Urinary bladder (tissue), 3 donors: ENCODE measurements at regions not wholly inside any gene's neighbourhood (a gene's known extent, or its start where the extent isn't known, plus 50 kb on each side); places are given as distances from the start of the nearest gene placed in this dataset.

Experiments used
- DNase-seq: peaks from one replicate; pipeline ENCODE4 v3.0.0-alpha.2; 2015; ENCODE audit errors: extremely low spot score
- H3K27ac ChIP-seq: one replicate; pipeline ENCODE4 v1.5.1; 2013; ENCODE audit warnings: low read depth, mild to moderate bottlenecking, moderate library complexity
- H3K36me3 ChIP-seq: one replicate; pipeline ENCODE4 v1.6.1; 2013; ENCODE audit warnings: mild to moderate bottlenecking, moderate library complexity; ENCODE audit not compliant: insufficient read depth
- H3K4me1 ChIP-seq: one replicate; pipeline ENCODE4 v1.6.1; 2013; ENCODE audit warnings: mild to moderate bottlenecking, moderate library complexity; ENCODE audit not compliant: insufficient read depth
- H3K4me3 ChIP-seq: one replicate; pipeline ENCODE4 v1.5.1; 2013; ENCODE audit warnings: low read depth, low read length
- WGBS: extraction: QIAGEN DNeasy Blood & Tissue Kit; methylation state at CpG from one replicate; pipeline ENCODE4 v1.1.7; 2013; 5-methylcytosine and 5-hydroxymethylcytosine counted together
- donor health status: healthy with polysubstance abuse.
- donor health status: healthy.

DNA sequence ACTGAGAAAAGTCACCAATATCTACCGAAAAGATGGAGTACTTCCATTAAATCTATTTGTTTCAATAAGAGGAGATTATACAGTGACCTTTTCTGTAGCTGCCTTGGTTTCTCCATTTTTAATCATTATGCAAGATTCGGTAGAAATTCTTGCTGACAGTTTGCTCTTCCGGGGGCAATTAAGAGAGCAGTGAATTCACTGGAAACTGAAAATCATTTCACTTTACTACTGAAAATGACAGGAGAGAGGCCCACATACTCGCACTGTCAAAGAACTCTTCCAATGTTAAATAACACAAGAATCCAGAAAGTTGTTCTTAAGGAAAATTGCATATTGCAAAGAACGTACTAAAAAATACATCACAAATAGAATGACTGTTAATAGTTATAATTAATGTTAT lies 699.3 kb downstream of the CBLN2 start:
- DNase-seq: no peak
- Histone ChIP-seq H3K4me3 (no peak overlapping the region), H3K36me3 (no peaks in the 10 kb centered on the region), H3K4me1 (no peaks in the 10 kb centered on the region), H3K27ac (no peak overlapping the region)
- 79% methylated on average over 5 of the region's 5 CpGs for WGBS

DNA sequence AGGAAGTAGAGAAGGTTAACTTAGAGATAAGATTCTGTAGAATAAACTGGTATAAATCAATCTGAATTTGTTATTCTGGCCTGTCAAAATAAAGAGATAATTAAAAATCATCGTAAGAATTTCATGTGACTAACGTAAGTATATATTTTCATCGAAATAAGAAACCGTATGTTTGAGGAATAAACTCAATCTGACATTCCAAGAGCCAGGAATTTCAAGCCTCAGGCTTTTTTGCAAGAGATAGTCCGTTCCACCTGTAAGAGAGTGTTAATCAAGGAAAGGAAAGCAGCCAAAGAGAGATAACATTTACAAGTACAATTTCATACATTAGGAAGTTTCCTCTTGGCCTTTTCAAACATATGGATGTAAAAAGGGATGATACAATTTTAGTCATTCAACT lies 701.5 kb downstream of the CBLN2 start:
- H3K4me3 ChIP-seq: no peak overlapping the region
- WGBS: 63% methylated on average over 5 of the region's 5 CpGs
- no peak overlapping the region for H3K27ac ChIP-seq
- no peaks in the 10 kb centered on the region for H3K36me3 ChIP-seq
- no peak for DNase-seq
- H3K4me1 ChIP-seq: no peaks in the 10 kb centered on the region

DNA sequence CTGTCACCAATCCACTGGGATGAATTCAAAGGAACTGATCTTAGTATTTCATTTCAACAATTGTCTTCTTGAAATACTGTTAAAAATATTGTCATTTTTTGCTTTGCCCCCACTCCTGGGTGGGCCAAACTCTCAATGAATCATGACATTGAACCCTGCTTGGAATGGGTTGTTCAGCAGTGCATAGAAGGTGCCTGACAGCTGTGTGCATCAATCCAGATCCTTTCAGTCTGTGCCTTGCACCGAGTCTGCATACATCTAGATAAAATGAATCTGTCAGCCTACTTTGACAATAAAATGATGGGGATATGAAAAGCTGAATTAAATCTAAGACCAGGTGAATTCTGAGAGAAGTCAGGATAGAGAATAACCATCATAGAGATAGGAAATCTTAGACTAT lies 706.6 kb downstream of the CBLN2 start:
- H3K4me1 ChIP-seq: no peaks in the 10 kb centered on the region
- 75% methylated on average over 1 of the region's 1 CpG for WGBS

DNA sequence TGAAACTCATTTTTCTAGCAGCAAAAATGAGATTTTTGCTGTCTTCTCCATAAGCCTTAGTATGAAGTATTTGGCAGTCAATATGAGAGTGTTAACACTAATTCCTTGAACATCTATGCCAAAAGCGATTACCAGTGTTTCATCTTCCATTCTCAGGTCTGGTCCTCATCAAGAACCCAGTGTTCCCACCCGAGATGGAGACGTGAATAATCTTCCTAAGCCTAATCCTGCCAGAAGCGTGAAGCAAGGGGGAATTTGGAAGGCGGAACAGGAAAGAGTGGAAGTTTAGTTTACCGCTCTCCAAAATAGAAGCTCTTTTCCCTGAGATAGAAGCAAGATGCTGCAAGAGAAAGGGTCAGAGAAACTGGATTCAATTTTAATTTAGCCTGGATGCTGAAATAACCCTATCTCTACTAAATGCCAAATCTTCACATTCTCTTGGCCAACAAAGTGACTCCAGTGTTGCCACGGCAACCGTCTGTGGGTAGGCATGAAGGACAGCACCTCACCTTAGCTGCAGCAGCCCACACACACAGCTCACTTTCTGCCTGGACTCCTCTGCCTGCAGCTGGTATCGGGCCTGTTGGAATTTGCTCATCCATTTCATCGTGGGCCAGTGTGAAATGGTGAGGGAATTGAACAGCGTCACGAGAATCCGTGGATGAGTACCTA lies 711.1 kb downstream of the CBLN2 start:
- H3K4me1 ChIP-seq: no peaks in the 10 kb centered on the region
- DNase-seq: no peak
- H3K36me3 ChIP-seq: no peaks in the 10 kb centered on the region
- H3K4me3 ChIP-seq: no peak overlapping the region
- 68% methylated on average over 13 of the region's 13 CpGs for WGBS
- no peak overlapping the region for H3K27ac ChIP-seq

More for the DNA sequence above, 706.6 kb downstream of the CBLN2 start:
- no peak for DNase-seq
- no peak overlapping the region for H3K27ac ChIP-seq
- H3K36me3 ChIP-seq: no peaks in the 10 kb centered on the region
- no peak overlapping the region for H3K4me3 ChIP-seq

DNA sequence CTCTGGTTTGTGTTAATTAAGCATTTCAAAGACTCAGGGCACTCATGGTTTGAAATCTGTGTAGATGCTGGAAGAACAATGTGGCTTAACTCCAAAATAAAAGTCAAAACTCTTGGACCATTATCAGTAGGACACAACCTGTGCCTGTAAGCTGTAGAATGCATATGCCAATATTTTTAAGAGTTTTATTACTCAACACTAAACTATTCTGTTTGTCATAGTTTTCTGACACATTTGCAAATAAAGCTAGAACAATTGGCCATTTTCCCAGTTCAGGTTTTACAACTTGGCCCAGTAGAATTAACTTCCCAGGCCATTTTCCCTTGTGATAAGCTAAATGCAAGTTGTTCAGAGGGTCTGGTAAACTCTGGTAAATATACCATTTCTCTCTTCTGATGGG lies 713.1 kb downstream of the CBLN2 start:
- no peak for DNase-seq
- H3K36me3 ChIP-seq: no peaks in the 10 kb centered on the region
- no peak overlapping the region for H3K27ac ChIP-seq
- no peaks in the 10 kb centered on the region for H3K4me1 ChIP-seq
- H3K4me3 ChIP-seq: no peak overlapping the region

DNA sequence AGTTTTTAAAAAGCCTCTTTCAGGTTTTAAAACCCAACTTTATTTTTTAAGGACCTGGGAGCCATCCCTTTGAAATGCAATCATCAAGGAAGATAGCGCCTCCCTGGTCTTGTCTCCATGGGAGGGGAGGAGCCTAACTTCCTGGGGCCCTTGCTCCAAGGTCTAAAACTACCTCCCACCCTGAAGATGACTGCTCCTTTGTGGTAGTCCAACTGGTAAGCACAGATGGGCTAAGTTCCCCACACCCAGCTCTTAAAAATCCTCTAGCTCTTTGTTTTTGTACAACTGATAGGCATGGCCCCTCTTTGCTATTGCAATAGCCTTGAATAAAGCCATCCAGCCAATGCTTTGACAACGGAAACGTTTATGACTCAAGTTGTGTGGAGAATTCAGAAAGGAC lies 716.8 kb downstream of the CBLN2 start:
- no peaks in the 10 kb centered on the region for H3K4me1 ChIP-seq
- no peak overlapping the region for H3K27ac ChIP-seq
- H3K36me3 ChIP-seq: no peaks in the 10 kb centered on the region
- no peak overlapping the region for H3K4me3 ChIP-seq
- 88% methylated on average over 3 of the region's 3 CpGs for WGBS
- no peak for DNase-seq

DNA sequence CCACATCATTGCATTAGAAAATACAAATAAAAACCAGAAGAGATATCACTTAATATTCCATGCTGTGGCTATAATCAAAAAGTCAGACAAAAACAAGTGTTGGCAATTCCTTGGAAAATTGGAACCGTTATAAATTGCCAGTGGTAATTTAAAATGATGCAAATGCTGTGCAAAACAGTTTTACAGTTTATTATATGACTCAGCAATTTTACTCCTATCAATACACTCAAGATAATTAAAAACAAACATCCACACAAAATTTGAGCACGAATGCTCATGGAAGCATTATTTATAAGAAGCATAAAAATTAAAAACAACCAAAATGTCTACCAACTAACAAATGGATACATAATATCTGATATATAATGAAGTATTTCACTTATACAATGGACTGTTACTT lies 728.8 kb downstream of the CBLN2 start:
- H3K4me3 ChIP-seq: no peak overlapping the region
- H3K36me3 ChIP-seq: no peaks in the 10 kb centered on the region
- no peak for DNase-seq
- H3K27ac ChIP-seq: no peak overlapping the region
- no peaks in the 10 kb centered on the region for H3K4me1 ChIP-seq
- 75% methylated on average over 2 of the region's 2 CpGs for WGBS

DNA sequence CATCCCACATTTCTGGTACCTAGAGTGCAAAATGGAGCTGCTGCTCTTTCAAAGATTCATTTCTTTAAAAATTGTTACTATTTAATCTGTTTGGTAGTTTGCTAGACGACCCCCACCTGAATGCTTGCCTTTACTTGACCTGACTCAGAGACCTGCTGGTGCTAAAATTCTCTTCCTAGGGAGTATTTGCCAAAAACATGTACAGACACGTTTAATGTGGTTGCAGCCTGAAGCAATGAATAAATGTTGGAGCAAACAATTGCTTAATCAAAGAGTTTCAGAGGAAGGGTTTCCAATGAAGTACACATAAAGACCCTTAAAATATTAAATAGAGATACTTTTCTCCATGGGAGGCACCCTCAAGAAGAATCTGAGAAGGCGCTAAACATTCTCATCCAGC lies 734.4 kb downstream of the CBLN2 start:
- no peaks in the 10 kb centered on the region for H3K36me3 ChIP-seq
- H3K4me1 ChIP-seq: peaks cover 4% of the 10 kb centered on the region
- DNase-seq: no peak
- no peak overlapping the region for H3K4me3 ChIP-seq
- H3K27ac ChIP-seq: no peak overlapping the region
- WGBS: 55% methylated on average over 3 of the region's 3 CpGs

DNA sequence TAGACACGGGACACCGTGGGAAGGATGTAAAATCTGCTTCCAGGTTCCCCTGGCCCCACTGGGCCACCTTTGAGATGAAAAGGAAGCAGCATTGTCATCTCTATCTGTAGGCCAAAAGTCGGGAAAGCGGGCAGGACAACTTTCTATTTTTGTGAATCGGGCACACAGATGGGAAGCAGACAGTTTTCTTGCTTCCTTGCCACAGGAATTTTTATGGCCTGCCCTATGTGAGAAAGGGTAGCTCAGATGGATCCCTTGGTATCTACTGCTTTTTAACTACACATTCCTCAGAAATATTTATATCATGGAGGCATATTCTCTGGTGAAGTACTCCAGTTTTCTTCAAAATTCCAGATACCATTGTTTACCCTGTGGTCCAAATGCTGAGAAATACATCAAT lies 735.5 kb downstream of the CBLN2 start:
- Histone ChIP-seq H3K27ac (no peak overlapping the region), H3K4me3 (no peak overlapping the region), H3K36me3 (no peaks in the 10 kb centered on the region), H3K4me1 (peaks cover 4% of the 10 kb centered on the region)
- WGBS: 65% methylated on average over 5 of the region's 5 CpGs
- DNase-seq: no peak

DNA sequence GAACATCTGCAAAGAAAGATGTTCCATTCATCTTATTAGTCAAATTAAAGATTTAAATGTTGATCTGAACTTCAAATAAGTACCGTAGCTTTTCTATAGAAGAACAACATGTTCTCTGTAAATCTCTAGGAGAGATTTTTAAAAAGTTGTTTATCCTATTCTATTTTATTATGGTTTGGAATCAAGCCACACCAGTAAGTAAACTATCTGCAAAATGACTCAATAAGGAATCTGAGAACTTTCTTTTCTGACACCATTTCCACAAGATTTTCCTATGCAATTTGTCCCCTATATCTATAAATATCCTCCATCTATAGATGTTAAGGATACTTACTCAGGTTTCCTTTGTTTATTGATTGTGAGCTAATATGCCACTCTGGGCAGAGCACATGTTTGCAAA lies 736.6 kb downstream of the CBLN2 start:
- H3K36me3 ChIP-seq: no peaks in the 10 kb centered on the region
- WGBS: 49% methylated on average over 1 of the region's 1 CpG
- DNase-seq: no peak

DNA sequence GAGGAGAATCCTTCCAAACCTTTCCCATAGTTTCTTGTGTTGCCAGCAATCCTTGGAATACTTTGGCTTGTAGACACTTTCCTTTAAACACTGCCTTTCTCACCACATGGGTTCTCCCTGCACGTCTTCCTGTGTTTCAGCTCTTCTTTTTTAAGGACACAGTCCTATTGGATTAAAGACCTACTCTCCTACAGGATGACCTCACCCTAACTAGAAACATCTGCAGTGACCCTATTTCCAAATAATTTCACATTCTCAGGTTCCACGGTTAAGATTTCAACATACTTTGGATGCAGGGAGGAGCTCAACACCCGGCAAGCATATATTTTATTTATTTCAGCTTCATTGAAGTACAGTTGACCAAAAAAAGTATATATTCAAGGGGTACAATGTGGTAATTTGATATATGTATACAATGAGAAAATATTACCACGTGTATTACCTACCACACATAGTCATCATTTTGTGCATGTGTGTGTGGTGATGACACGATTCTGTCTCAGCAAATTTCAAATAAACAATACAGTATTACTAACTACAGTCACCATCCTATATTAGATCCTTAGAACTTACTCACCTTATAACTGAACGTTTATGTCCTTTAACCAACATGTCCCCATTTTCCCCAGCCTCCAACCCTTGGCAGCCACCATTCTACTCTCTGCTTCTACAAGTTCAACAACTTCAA lies 745.0 kb downstream of the CBLN2 start:
- WGBS: 64% methylated on average over 6 of the region's 6 CpGs
- DNase-seq: no peak
- H3K4me3 ChIP-seq: no peak overlapping the region
- H3K4me1 ChIP-seq: no peaks in the 10 kb centered on the region
- H3K36me3 ChIP-seq: no peaks in the 10 kb centered on the region
- H3K27ac ChIP-seq: no peak overlapping the region

More for the DNA sequence above, 736.6 kb downstream of the CBLN2 start:
- H3K27ac ChIP-seq: no peak overlapping the region
- H3K4me3 ChIP-seq: no peak overlapping the region
- H3K4me1 ChIP-seq: peaks cover 4% of the 10 kb centered on the region

DNA sequence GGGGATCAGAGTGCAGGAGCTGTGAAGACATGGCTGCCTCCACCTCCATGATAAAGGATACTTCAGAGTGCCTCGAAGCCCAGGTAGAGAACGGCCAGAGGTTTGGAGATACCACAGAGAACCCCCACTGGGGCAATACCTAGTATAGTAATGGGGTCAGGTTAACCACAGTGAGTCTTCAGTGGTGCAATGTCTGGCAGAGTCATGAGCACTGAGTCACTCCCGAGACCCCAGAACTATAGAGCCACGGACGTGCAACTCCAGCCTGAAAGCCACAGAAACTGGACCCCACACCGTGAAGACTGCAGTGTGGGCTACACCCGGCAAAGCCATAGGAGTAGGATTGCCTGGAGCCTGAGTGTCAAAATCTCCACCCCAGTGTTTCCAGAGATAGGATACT lies 746.6 kb downstream of the CBLN2 start:
- Histone ChIP-seq H3K4me3 (no peak overlapping the region), H3K4me1 (no peaks in the 10 kb centered on the region), H3K36me3 (no peaks in the 10 kb centered on the region), H3K27ac (no peak overlapping the region)
- no peak for DNase-seq
- WGBS: 90% methylated on average over 7 of the region's 7 CpGs

DNA sequence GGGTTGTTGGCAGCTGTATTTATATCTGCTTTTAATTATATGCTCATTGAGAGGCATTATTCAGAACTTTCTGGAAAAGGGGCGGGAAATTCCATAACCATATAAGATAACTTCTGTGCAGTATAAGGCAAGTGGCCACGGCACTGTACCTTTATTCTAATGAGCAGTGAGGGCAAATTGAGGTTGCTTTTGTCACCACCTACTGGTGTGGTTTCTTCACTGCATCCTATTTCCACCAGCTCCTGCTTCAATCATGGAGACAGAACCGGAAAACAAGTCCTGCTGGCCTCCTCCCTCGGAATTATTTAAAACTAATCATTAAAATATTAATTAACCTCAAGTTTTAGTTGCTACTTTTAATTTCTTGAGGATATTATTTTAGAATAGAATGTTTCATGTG lies 759.4 kb downstream of the CBLN2 start:
- no peak overlapping the region for H3K27ac ChIP-seq
- 88% methylated on average over 4 of the region's 4 CpGs for WGBS
- H3K36me3 ChIP-seq: no peaks in the 10 kb centered on the region
- no peak for DNase-seq
- H3K4me1 ChIP-seq: no peaks in the 10 kb centered on the region
- H3K4me3 ChIP-seq: no peak overlapping the region

DNA sequence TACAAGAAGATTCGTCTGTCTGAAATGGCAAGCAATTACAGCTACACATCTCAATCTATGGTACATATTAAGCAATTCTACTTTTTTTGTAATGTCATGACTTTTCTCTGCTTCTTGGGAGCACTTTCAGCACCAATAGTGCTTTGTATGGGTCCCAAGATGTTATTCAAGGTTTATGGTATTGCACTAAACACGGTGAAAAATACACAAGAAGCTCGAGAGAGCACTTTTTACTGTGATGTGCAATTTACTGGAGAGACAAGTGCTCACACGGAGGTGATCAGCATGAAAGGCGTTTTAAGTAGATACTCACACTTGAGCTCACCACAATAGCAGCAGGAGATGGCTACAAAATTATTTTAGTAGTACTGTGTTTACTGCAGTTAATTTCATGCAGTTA lies 783.6 kb downstream of the CBLN2 start:
- no peak for DNase-seq
- Histone ChIP-seq H3K36me3 (no peaks in the 10 kb centered on the region), H3K4me1 (no peaks in the 10 kb centered on the region), H3K4me3 (no peak overlapping the region), H3K27ac (no peak overlapping the region)
- WGBS: 76% methylated on average over 5 of the region's 5 CpGs
